ENCODE measurements at regions not wholly inside any gene's neighbourhood (a gene's known extent, or its start where the extent isn't known, plus 50 kb on each side); places are given as distances from the start of the nearest gene placed in this dataset.
A peak's percentile ranks its signal among the peaks of the same experiment; 100 is the strongest.

DNA sequence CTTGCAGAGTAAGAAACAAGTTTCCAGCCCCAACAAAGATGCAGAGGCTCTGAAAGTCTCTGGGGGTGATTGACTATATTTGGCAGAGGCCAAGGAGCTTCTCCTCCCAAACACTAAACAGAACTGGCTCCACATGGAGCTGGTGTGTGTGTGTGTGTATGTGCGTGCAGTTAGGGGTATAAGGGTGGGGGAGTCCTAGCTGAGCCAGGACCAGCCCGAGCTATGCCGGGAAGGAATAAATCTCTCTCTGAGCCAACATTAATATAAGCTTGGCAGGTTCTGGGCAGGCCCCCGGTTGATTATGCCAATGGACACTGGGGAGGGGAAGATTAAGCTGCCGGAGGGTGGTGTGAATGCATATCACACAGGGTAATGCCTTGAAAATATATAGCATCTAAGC lies 324.2 kb downstream of the MIAT start:
- no peak overlapping the region for H2AFZ ChIP-seq (ENCODE audit: low read length)
- TF ChIP-seq, protein P1, sequence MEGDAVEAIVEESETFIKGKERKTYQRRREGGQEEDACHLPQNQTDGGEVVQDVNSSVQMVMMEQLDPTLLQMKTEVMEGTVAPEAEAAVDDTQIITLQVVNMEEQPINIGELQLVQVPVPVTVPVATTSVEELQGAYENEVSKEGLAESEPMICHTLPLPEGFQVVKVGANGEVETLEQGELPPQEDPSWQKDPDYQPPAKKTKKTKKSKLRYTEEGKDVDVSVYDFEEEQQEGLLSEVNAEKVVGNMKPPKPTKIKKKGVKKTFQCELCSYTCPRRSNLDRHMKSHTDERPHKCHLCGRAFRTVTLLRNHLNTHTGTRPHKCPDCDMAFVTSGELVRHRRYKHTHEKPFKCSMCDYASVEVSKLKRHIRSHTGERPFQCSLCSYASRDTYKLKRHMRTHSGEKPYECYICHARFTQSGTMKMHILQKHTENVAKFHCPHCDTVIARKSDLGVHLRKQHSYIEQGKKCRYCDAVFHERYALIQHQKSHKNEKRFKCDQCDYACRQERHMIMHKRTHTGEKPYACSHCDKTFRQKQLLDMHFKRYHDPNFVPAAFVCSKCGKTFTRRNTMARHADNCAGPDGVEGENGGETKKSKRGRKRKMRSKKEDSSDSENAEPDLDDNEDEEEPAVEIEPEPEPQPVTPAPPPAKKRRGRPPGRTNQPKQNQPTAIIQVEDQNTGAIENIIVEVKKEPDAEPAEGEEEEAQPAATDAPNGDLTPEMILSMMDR (conservative IDR thresholded peaks at IDR 0.05), result no peak
- no peak overlapping the region for H2BK15ac ChIP-seq (ENCODE audit: low read depth, low read length)
- no peak overlapping the region for H4K91ac ChIP-seq (ENCODE audit: insufficient read length, low read depth, low read length)
- no peaks in the 10 kb centered on the region for H3K36me3 Mint-ChIP-seq (ENCODE audit: insufficient read depth in 1 of 3, low read depth in 3 of 3)
- H3K4me1 ChIP-seq (ENCODE audit: insufficient read depth, low read length), result peaks cover 3% of the 10 kb centered on the region; the same call in 1 of the 2 replicates
- H3T11ph ChIP-seq (ENCODE audit: low read length), result no peak overlapping the region
- no peaks in the 10 kb centered on the region for H3K79me2 ChIP-seq (ENCODE audit: insufficient read depth, low read length)
- peaks cover 0 to 6% of the 10 kb centered on the region in 2 experiments; a peak in 2 of 4 replicates for H3K4me1 Mint-ChIP-seq
- no peak for DNase-seq
- H3K14ac ChIP-seq (ENCODE audit: insufficient read depth, low read length), result no peak overlapping the region
- H2AK5ac ChIP-seq (ENCODE audit: insufficient read length, low read length), result no peak overlapping the region
- no peak overlapping the region for H3K4me3 Mint-ChIP-seq
- no peak overlapping the region for H4K8ac ChIP-seq (replicated peaks; ENCODE audit: insufficient read length, low read depth, low read length)
- H3K79me1 ChIP-seq (ENCODE audit: insufficient read depth, low read depth, low read length, poor library complexity, severe bottlenecking), result no peaks in the 10 kb centered on the region
- no peak overlapping the region for H3K23ac ChIP-seq (ENCODE audit: insufficient read length, low read depth, low read length)
- H3K9ac ChIP-seq (ENCODE audit: extremely low read depth, insufficient read length, low read length), result no peak overlapping the region
- H3K27ac ChIP-seq (ENCODE audit: insufficient read length, low read depth, low read length), result no peak overlapping the region
- no peak overlapping the region for H3K56ac ChIP-seq (ENCODE audit: insufficient read length, low read depth, low read length)
- no peak overlapping the region for H3K18ac ChIP-seq (ENCODE audit: insufficient read length, low read depth, low read length)
- H3K9me3 ChIP-seq (ENCODE audit: control insufficient read depth, low read depth, low read length), result no peaks in the 10 kb centered on the region
- no CpG with 5 or more reads among the region's 5 CpGs for WGBS (ENCODE audit: extremely low coverage, insufficient read length, low lambda C conversion rate)
- no peak overlapping the region for H2BK12ac ChIP-seq (ENCODE audit: insufficient read length, low read depth, low read length)
- no peak overlapping the region for H2BK20ac ChIP-seq (ENCODE audit: low read depth, low read length, poor library complexity, severe bottlenecking)
- H4K20me1 ChIP-seq (ENCODE audit: control insufficient read depth, insufficient read depth, insufficient read length), result no peaks in the 10 kb centered on the region
- peaks cover 0 to 3% of the 10 kb centered on the region in 2 experiments; a peak in 1 of 5 replicates for H3K9me3 Mint-ChIP-seq
- H3K27me3 Mint-ChIP-seq (ENCODE audit: low read depth), result peaks cover 27% of the 10 kb centered on the region
- H2BK120ac ChIP-seq (ENCODE audit: low read depth, low read length, poor library complexity, severe bottlenecking), result no peak overlapping the region
- H2BK5ac ChIP-seq (ENCODE audit: insufficient read length, low read length), result no peak overlapping the region
- peak overlapping the region in 1 of 3 experiments; percentile 8; a peak in 1 of 7 replicates for H3K27ac Mint-ChIP-seq
- H3K23me2 ChIP-seq (ENCODE audit: insufficient read length, low read depth, low read length, poor library complexity, severe bottlenecking), result no peaks in the 10 kb centered on the region
- H4K5ac ChIP-seq (ENCODE audit: insufficient read length, low read depth, low read length), result no peak overlapping the region
- H3K4ac ChIP-seq (ENCODE audit: low read depth, low read length), result no peak overlapping the region
- H3K4me2 ChIP-seq (ENCODE audit: insufficient read depth, insufficient read length, low read length), result no peak overlapping the region
- H3K27me3 ChIP-seq (ENCODE audit: insufficient read depth, low read length), result no peaks in the 10 kb centered on the region
